H1 (cell line): ENCODE measurements at regions not wholly inside any gene's neighbourhood (a gene's known extent, or its start where the extent isn't known, plus 50 kb on each side); places are given as distances from the start of the nearest gene placed in this dataset.

Experiments
- CTCF ChIA-PET: fragments of 300-600 bp; sonication (Branson Sonifier 250); formaldehyde crosslinking; loops from one replicate; lab custom pipeline; 2021; ENCODE audit not compliant: partially characterized antibody; lab: Charles Lee
- POLR2A ChIA-PET: fragments of 300-600 bp; sonication (Branson Sonifier 250); formaldehyde crosslinking; loops from one replicate; lab custom pipeline; 2021; ENCODE audit warnings: inconsistent platforms; ENCODE audit not compliant: partially characterized antibody; lab: Charles Lee
- DNase-seq, 2 experiments: peaks; one replicate each; pipeline versions ENCODE4 v3.0.0 to v3.0.0-alpha.2; 2010 to 2022; ENCODE audit warnings: low spot score in 2 of 2, low read depth in 1 of 2, mixed read lengths in 1 of 2
- FAIRE-seq: peaks from 2 replicates; lab custom pipeline; 2011; peaks lifted over from hg19 to GRCh38; lab: Jason Lieb, UNC
- H2AFZ ChIP-seq: 2 replicates; pipeline ENCODE4 v1.8.1; 2012; ENCODE audit warnings: low read length, inconsistent platforms
- H2AK5ac ChIP-seq: 2 replicates; pipeline ENCODE4 v1.6.1; 2013; ENCODE audit warnings: low read depth, low read length
- H2BK120ac ChIP-seq: replicated peaks from 2 replicates; pipeline ENCODE3; 2013; ENCODE audit warnings: low read depth, low read length, inconsistent platforms
- H2BK12ac ChIP-seq: 2 replicates; pipeline ENCODE4 v1.6.1; 2013; ENCODE audit warnings: low read depth, low read length
- H2BK15ac ChIP-seq: 2 replicates; pipeline ENCODE4 v1.6.1; 2013; ENCODE audit warnings: low read length
- H2BK20ac ChIP-seq: 2 replicates; pipeline ENCODE4 v1.6.1; 2013; ENCODE audit warnings: low read length
- H2BK5ac ChIP-seq: 2 replicates; pipeline ENCODE4 v1.6.1; 2013; ENCODE audit warnings: low read depth, low read length
- H3K14ac ChIP-seq: 2 replicates; pipeline ENCODE4 v1.6.1; 2013; ENCODE audit warnings: inconsistent platforms; ENCODE audit not compliant: insufficient read length
- H3K18ac ChIP-seq: 2 replicates; pipeline ENCODE4 v1.6.1; 2013; ENCODE audit warnings: low read length; ENCODE audit errors: extremely low read depth
- H3K23ac ChIP-seq: 2 replicates; pipeline ENCODE4 v1.6.1; 2013; ENCODE audit warnings: inconsistent platforms; ENCODE audit not compliant: insufficient read length
- H3K23me2 ChIP-seq: 2 replicates; pipeline ENCODE4 v1.6.1; 2013; ENCODE audit warnings: low read depth, low read length
- H3K27ac ChIP-seq: 2 replicates; pipeline ENCODE4 v1.6.1; 2011; ENCODE audit warnings: low read depth, low read length, inconsistent platforms
- H3K27me3 ChIP-seq, 4 experiments: replicated peaks in 1 of 4; 1 replicate in 1 of 4; 2 replicates in 3 of 4; pipeline versions ENCODE4 v1.6.1 to v1.8.1; 2011 to 2013; ENCODE audit warnings: low read length in 3 of 4, mild to moderate bottlenecking in 3 of 4, inconsistent platforms in 2 of 4, mixed read lengths in 2 of 4, moderate library complexity in 1 of 4; ENCODE audit not compliant: control insufficient read depth in 3 of 4, insufficient read depth in 3 of 4; ENCODE audit errors: extremely low read depth in 1 of 4
- H3K36me3 ChIP-seq, 4 experiments: 2 replicates each; pipeline versions ENCODE4 v1.6.1 to v1.8.1; 2011 to 2013; ENCODE audit warnings: mild to moderate bottlenecking in 4 of 4, low read length in 3 of 4, moderate library complexity in 2 of 4, control low read depth in 1 of 4, inconsistent platforms in 1 of 4; ENCODE audit not compliant: insufficient read depth in 4 of 4, control insufficient read depth in 2 of 4
- H3K4ac ChIP-seq: replicated peaks from 2 replicates; pipeline ENCODE3; 2013; ENCODE audit warnings: low read length, low read depth, mixed read lengths, inconsistent platforms; ENCODE audit not compliant: insufficient read length
- H3K4me1 ChIP-seq, 4 experiments: replicated peaks in 1 of 4; 1 replicate in 1 of 4; 2 replicates in 3 of 4; pipeline versions ENCODE4 v1.6.1 to v1.8.1; 2011 to 2013; ENCODE audit warnings: low read length in 3 of 4, inconsistent platforms in 2 of 4, mixed read lengths in 1 of 4; ENCODE audit not compliant: insufficient read depth in 4 of 4, control insufficient read depth in 3 of 4
- H3K4me2 ChIP-seq, 2 experiments: 2 replicates each; pipeline versions ENCODE4 v1.6.1 to v1.8.1; 2011 to 2013; ENCODE audit warnings: low read depth in 2 of 2, low read length in 2 of 2, control low read depth in 1 of 2, inconsistent platforms in 1 of 2, mild to moderate bottlenecking in 1 of 2; ENCODE audit not compliant: insufficient read depth in 1 of 2
- H3K4me3 ChIP-seq, 4 experiments: fragments of 200-600, 300-600 bp in 1 of 4; sonication (generic), shearing (Covaris generic), sonication (Bioruptor Twin) in 1 of 4; 2 replicates each; pipeline versions ENCODE4 v1.5.1 to v1.8.1; 2011 to 2016; ENCODE audit warnings: low read length in 4 of 4, low read depth in 3 of 4, control low read depth in 2 of 4, inconsistent platforms in 2 of 4, mild to moderate bottlenecking in 2 of 4, mixed read lengths in 1 of 4, moderate library complexity in 1 of 4; ENCODE audit not compliant: insufficient read depth in 2 of 4; ENCODE audit errors: extremely low read depth in 1 of 4
- H3K56ac ChIP-seq: replicated peaks from 2 replicates; pipeline ENCODE3; 2013; ENCODE audit warnings: low read depth, mild to moderate bottlenecking, mixed read lengths, low read length, inconsistent platforms; ENCODE audit not compliant: insufficient read length
- H3K79me1 ChIP-seq: 2 replicates; pipeline ENCODE4 v1.6.1; 2013; ENCODE audit warnings: low read depth, low read length, control low read depth
- H3K79me2 ChIP-seq, 2 experiments: 2 replicates each; pipeline versions ENCODE4 v1.6.1 to v1.8.1; 2012 to 2013; ENCODE audit warnings: low read length in 2 of 2, mild to moderate bottlenecking in 2 of 2, inconsistent platforms in 1 of 2; ENCODE audit not compliant: insufficient read depth in 2 of 2, control insufficient read depth in 1 of 2
- H3K9ac ChIP-seq, 4 experiments: replicated peaks in 1 of 4; 1 replicate in 1 of 4; 2 replicates in 3 of 4; pipeline versions ENCODE4 v1.6.1 to v1.8.1; 2011 to 2013; ENCODE audit warnings: low read depth in 3 of 4, low read length in 3 of 4, control low read depth in 2 of 4, mild to moderate bottlenecking in 2 of 4, moderate library complexity in 2 of 4, inconsistent platforms in 1 of 4; ENCODE audit errors: extremely low read depth in 1 of 4
- H3K9me3 ChIP-seq, 2 experiments: 2 replicates each; pipeline versions ENCODE4 v1.6.1 to v1.8.1; 2012 to 2013; ENCODE audit warnings: mild to moderate bottlenecking in 2 of 2, moderate library complexity in 2 of 2, control low read depth in 1 of 2, inconsistent platforms in 1 of 2, low read depth in 1 of 2, low read length in 1 of 2, mixed read lengths in 1 of 2; ENCODE audit not compliant: insufficient read depth in 2 of 2
- H4K20me1 ChIP-seq, 2 experiments: replicated peaks in 1 of 2; 2 replicates each; pipeline versions ENCODE3 to v1.8.1; 2011 to 2013; ENCODE audit warnings: inconsistent platforms in 2 of 2, low read length in 2 of 2, mild to moderate bottlenecking in 1 of 2; ENCODE audit not compliant: insufficient read depth in 2 of 2, control insufficient read depth in 1 of 2
- H4K5ac ChIP-seq: 2 replicates; pipeline ENCODE4 v1.6.1; 2013; ENCODE audit warnings: low read length, low read depth, mixed read lengths, inconsistent platforms; ENCODE audit not compliant: insufficient read length
- H4K8ac ChIP-seq: 2 replicates; pipeline ENCODE4 v1.8.0; 2013; ENCODE audit warnings: mild to moderate bottlenecking, moderate library complexity, low read length, inconsistent platforms; ENCODE audit not compliant: insufficient read depth; ENCODE audit errors: extremely low read depth
- H4K91ac ChIP-seq: replicated peaks from 2 replicates; pipeline ENCODE3; 2013; ENCODE audit warnings: low read length, mixed read lengths, inconsistent platforms; ENCODE audit not compliant: insufficient read length
- CBX5 ChIP-seq: fragments of 300-800, 300-1000 bp; sonication (generic); IDR thresholded peaks from 2 replicates; pipeline ENCODE4 v1.7.1; 2016; ENCODE audit warnings: antibody characterized with exemption, low read length, low read depth
- CHD1 ChIP-seq: IDR thresholded peaks from 2 replicates; pipeline ENCODE4 v1.6.1; 2012; ENCODE audit warnings: low read depth, low read length, improper control_type of control experiment
- CREB1 ChIP-seq: IDR thresholded peaks from 2 replicates; pipeline ENCODE4 v1.6.1; 2012; ENCODE audit warnings: inconsistent platforms
- CTCF ChIP-seq, 3 experiments: IDR thresholded peaks; 1 replicate in 2 of 3; 2 replicates in 1 of 3; pipeline versions ENCODE4 v1.5.1 to v1.6.1; 2011; ENCODE audit warnings: low read length in 3 of 3, mild to moderate bottlenecking in 3 of 3, inconsistent platforms in 2 of 3, low read depth in 1 of 3, moderate library complexity in 1 of 3; ENCODE audit not compliant: insufficient read depth in 1 of 3; ENCODE audit errors: control extremely low read depth in 1 of 3
- JUN ChIP-seq: IDR thresholded peaks from 2 replicates; pipeline ENCODE4 v1.6.1; 2011; ENCODE audit warnings: low read depth, mild to moderate bottlenecking, improper control_type of control experiment, low read length
- KDM1A ChIP-seq: fragments of 200-600, 300-600 bp; sonication (generic); IDR thresholded peaks from 2 replicates; pipeline ENCODE4 v1.7.1; 2016; ENCODE audit warnings: mild to moderate bottlenecking, low read length, borderline replicate concordance
- KDM4A ChIP-seq: IDR thresholded peaks from one replicate; pipeline ENCODE4 v1.7.1; 2012; ENCODE audit warnings: low read depth, mild to moderate bottlenecking, moderate library complexity, low read length, inconsistent platforms; ENCODE audit not compliant: severe bottlenecking
- SIN3A ChIP-seq, 2 experiments: IDR thresholded peaks in 1 of 2; conservative IDR thresholded peaks in 1 of 2; 2 replicates each; pipeline ENCODE4 v1.6.1; 2011 to 2012; ENCODE audit warnings: low read length in 2 of 2, improper control_type of control experiment in 1 of 2, low read depth in 1 of 2, mild to moderate bottlenecking in 1 of 2
- SUZ12 ChIP-seq: fragments of 200-600 bp; sonication (generic); IDR thresholded peaks from 2 replicates; pipeline ENCODE4 v1.6.1; 2012; ENCODE audit warnings: mild to moderate bottlenecking, inconsistent platforms, low read length, moderate library complexity, mixed read lengths
- WGBS, 2 experiments: shearing (Covaris generic) in 1 of 2; methylation state at CpG; one replicate each; pipeline versions ENCODE4 v1.1.6 to v1.1.7; 2013 to 2015; ENCODE audit warnings: low lambda C conversion rate in 2 of 2, mixed read lengths in 2 of 2, inconsistent platforms in 1 of 2, low coverage in 1 of 2, missing lambda C conversion rate in 1 of 2; ENCODE audit not compliant: insufficient replicate concordance in 2 of 2, insufficient coverage in 1 of 2, insufficient read length in 1 of 2; ENCODE audit errors: extremely low coverage in 1 of 2, missing lambda C conversion rate in 1 of 2; 5-methylcytosine and 5-hydroxymethylcytosine counted together

- no peak for DNase-seq
- Histone ChIP-seq H3K36me3 (no peaks in the 10 kb centered on the region), H3K27me3 (no peaks in the 10 kb centered on the region), H3K79me2 (no peaks in the 10 kb centered on the region), H4K20me1 (no peaks in the 10 kb centered on the region), H4K8ac (no peak overlapping the region), H3K18ac (no peak overlapping the region), H2BK20ac (no peak overlapping the region), H3K14ac (no peak overlapping the region), H3K4me3 (no peak overlapping the region), H3K27ac (no peak overlapping the region), H4K91ac (no peak overlapping the region), H2AFZ (no peak overlapping the region), H3K9me3 (no peaks in the 10 kb centered on the region), H2BK15ac (no peak overlapping the region), H2BK12ac (no peak overlapping the region), H3K23me2 (no peaks in the 10 kb centered on the region; the same call in 1 of the 2 replicates), H3K4me1 (no peaks in the 10 kb centered on the region), H3K9ac (no peak overlapping the region), H2BK5ac (no peak overlapping the region), H3K4me2 (no peak overlapping the region), H3K56ac (no peak overlapping the region)
- POLR2A ChIA-PET, result no interaction called here
- WGBS, 2 experiments, result 88% methylated on average over 2 of the region's 2 CpGs; no CpG with 5 or more reads in 1 of the 2 experiments
- CTCF ChIA-PET, result no interaction called here
- TF ChIP-seq KDM4A (no peak), SIN3A (conservative IDR thresholded peaks at IDR 0.05 in 1 of 2, IDR thresholded peaks at IDR 0.05 in 1 of 2; ENCODE audit: low read depth in 1 of 2, low read length in 2 of 2) (no peak), KDM1A (no peak), CHD1 (no peak), SUZ12 (no peak), CBX5 (no peak), JUN (no peak), CREB1 (no peak), CTCF (IDR thresholded peaks at IDR 0.05; ENCODE audit: control extremely low read depth in 1 of 3, insufficient read depth in 1 of 3, low read depth in 1 of 3, low read length in 3 of 3) (no peak)
- TF ChIP-seq, all 59 proteins: peak for 0
- FAIRE-seq, result no peak
- Histone ChIP-seq H3K4ac (no peak overlapping the region), H3K79me1 (no peaks in the 10 kb centered on the region), H4K5ac (no peak overlapping the region), H3K23ac (no peak overlapping the region), H2BK120ac (no peak overlapping the region), H2AK5ac (no peak overlapping the region)
These were observed 1167.8 kb upstream of the PCDH20 start for GRCh38 chr13:62583466-62583865.
